MM.1S (cell line): ENCODE measurements at regions not wholly inside any gene's neighbourhood (a gene's known extent, or its start where the extent isn't known, plus 50 kb on each side); places are given as distances from the start of the nearest gene placed in this dataset.

Experiments
- DNase-seq: peaks from one replicate; pipeline ENCODE4 v3.0.0-alpha.2; 2015
- H2AFZ ChIP-seq: fragments of 300-600 bp; sonication (generic); 2 replicates; pipeline ENCODE4 v1.6.0; 2016; ENCODE audit warnings: antibody characterized with exemption, low read length
- H3F3A ChIP-seq: fragments of 300-600 bp; sonication (generic); 2 replicates; pipeline ENCODE4 v1.6.1; 2016; ENCODE audit warnings: mild to moderate bottlenecking, antibody characterized with exemption, low read length, moderate library complexity, mixed read lengths; ENCODE audit not compliant: insufficient read depth
- H3K27ac ChIP-seq: fragments of 300-600 bp; sonication (generic); 2 replicates; pipeline ENCODE4 v1.5.1; 2016; ENCODE audit warnings: mild to moderate bottlenecking, low read length
- H3K27me3 ChIP-seq: fragments of 300-600 bp; sonication (generic); replicated peaks from 2 replicates; pipeline ENCODE4 v1.6.0; 2016; ENCODE audit warnings: low read length; ENCODE audit not compliant: insufficient read depth
- H3K36me3 ChIP-seq: fragments of 300-600 bp; sonication (generic); replicated peaks from 2 replicates; pipeline ENCODE4 v1.6.1; 2016; ENCODE audit warnings: mild to moderate bottlenecking, low read length, mixed read lengths; ENCODE audit not compliant: insufficient read depth
- H3K4me1 ChIP-seq: fragments of 300-600 bp; sonication (generic); 2 replicates; pipeline ENCODE4 v1.6.1; 2016; ENCODE audit warnings: low read length, mixed read lengths
- H3K4me2 ChIP-seq: fragments of 300-600 bp; sonication (generic); 2 replicates; pipeline ENCODE4 v1.6.0; 2016; ENCODE audit warnings: low read depth, low read length
- H3K4me3 ChIP-seq: fragments of 300-600 bp; sonication (generic); 2 replicates; pipeline ENCODE4 v1.5.1; 2016; ENCODE audit warnings: low read length, mixed read lengths
- H3K79me2 ChIP-seq: fragments of 300-600 bp; sonication (generic); 2 replicates; pipeline ENCODE4 v1.6.1; 2016; ENCODE audit warnings: mixed run types, low read length, mixed read lengths
- H3K9ac ChIP-seq: fragments of 300-600 bp; sonication (generic); 2 replicates; pipeline ENCODE4 v1.6.1; 2016; ENCODE audit warnings: low read length, mixed read lengths
- H3K9me2 ChIP-seq: fragments of 300-600 bp; sonication (generic); replicated peaks from 2 replicates; pipeline ENCODE4 v1.6.1; 2016; ENCODE audit warnings: mild to moderate bottlenecking, low read length, mixed read lengths; ENCODE audit not compliant: insufficient read depth
- H3K9me3 ChIP-seq: fragments of 300-600 bp; sonication (generic); replicated peaks from 2 replicates; pipeline ENCODE4 v1.6.1; 2016; ENCODE audit warnings: mild to moderate bottlenecking, low read length, mixed read lengths; ENCODE audit not compliant: insufficient read depth
- H4K20me1 ChIP-seq: fragments of 300-600 bp; sonication (generic); 2 replicates; pipeline ENCODE4 v1.6.1; 2016; ENCODE audit warnings: mild to moderate bottlenecking, low read length, moderate library complexity, mixed read lengths; ENCODE audit not compliant: insufficient read depth
- CTCF ChIP-seq: fragments of 300-600 bp; sonication (generic); IDR thresholded peaks from 2 replicates; pipeline ENCODE4 v1.5.1; 2016; ENCODE audit warnings: antibody characterized with exemption, low read length, mixed read lengths
- EZH2 ChIP-seq: fragments of 300-600 bp; sonication (generic); optimal IDR thresholded peaks from 2 replicates; pipeline ENCODE3; 2017; ENCODE audit warnings: low read depth, mild to moderate bottlenecking, antibody characterized with exemption, low read length, mixed read lengths
- EZH2phosphoT487 ChIP-seq: fragments of 300-600 bp; sonication (generic); IDR thresholded peaks from 2 replicates; pipeline ENCODE4 v1.6.1; 2018; ENCODE audit warnings: antibody characterized with exemption, low read length

DNA sequence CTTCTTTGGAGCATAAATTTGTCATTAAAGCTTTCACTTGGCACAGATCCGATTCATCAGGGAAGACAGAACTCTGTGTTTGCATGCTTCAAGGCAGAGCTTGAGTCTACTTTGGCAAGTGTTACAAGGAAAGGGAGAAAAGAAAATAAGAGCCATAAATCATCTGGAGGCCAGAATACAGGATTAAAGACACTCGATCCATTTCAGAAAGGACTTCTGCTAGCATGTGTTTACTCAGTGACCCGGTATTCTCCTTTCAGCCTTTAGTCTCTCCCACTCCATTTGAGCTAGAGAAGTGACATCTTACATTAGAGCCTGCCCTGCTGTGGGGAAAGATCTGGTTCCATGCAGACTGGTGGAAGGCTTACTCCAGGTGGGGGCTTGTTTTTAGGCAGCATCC lies 306.4 kb downstream of the KLF5 start:
- no peaks in the 10 kb centered on the region for H3F3A ChIP-seq
- DNase-seq = no peak
- H3K27me3 ChIP-seq = no peaks in the 10 kb centered on the region
- no peaks in the 10 kb centered on the region for H3K79me2 ChIP-seq
- H3K36me3 ChIP-seq = no peaks in the 10 kb centered on the region
- TF ChIP-seq EZH2phosphoT487 (no peak), CTCF (no peak), EZH2 (no peak)
- H2AFZ ChIP-seq = no peak overlapping the region
- H3K4me3 ChIP-seq = no peak overlapping the region
- no peaks in the 10 kb centered on the region for H3K9me3 ChIP-seq
- no peak overlapping the region for H3K4me2 ChIP-seq
- H3K9me2 ChIP-seq = no peaks in the 10 kb centered on the region
- H3K4me1 ChIP-seq = no peaks in the 10 kb centered on the region
- H4K20me1 ChIP-seq = no peaks in the 10 kb centered on the region
- no peak overlapping the region for H3K27ac ChIP-seq
- no peak overlapping the region for H3K9ac ChIP-seq

- Histone ChIP-seq H4K20me1 (no peaks in the 10 kb centered on the region), H3K9me2 (no peaks in the 10 kb centered on the region), H3K27me3 (no peaks in the 10 kb centered on the region), H2AFZ (no peak overlapping the region), H3K4me2 (no peak overlapping the region), H3K79me2 (no peaks in the 10 kb centered on the region), H3K9ac (no peak overlapping the region), H3K4me3 (no peak overlapping the region), H3F3A (no peaks in the 10 kb centered on the region), H3K27ac (no peak overlapping the region), H3K36me3 (no peaks in the 10 kb centered on the region), H3K9me3 (no peaks in the 10 kb centered on the region), H3K4me1 (no peaks in the 10 kb centered on the region)
- TF ChIP-seq CTCF (no peak), EZH2 (no peak), EZH2phosphoT487 (no peak)
- no peak for DNase-seq
Observed at GRCh38 chr13:73364736-73365135, 305.9 kb downstream of the KLF5 start.

- no peak overlapping the region for H2AFZ ChIP-seq
- H3K79me2 ChIP-seq = no peaks in the 10 kb centered on the region
- H3K36me3 ChIP-seq = no peaks in the 10 kb centered on the region
- TF ChIP-seq CTCF (no peak), EZH2 (no peak), EZH2phosphoT487 (no peak)
- H3K9me2 ChIP-seq = no peaks in the 10 kb centered on the region
- no peak overlapping the region for H3K9ac ChIP-seq
- H3K4me3 ChIP-seq = no peak overlapping the region
- no peak overlapping the region for H3K4me2 ChIP-seq
- H4K20me1 ChIP-seq = no peaks in the 10 kb centered on the region
- H3K4me1 ChIP-seq = no peaks in the 10 kb centered on the region
- H3K9me3 ChIP-seq = no peaks in the 10 kb centered on the region
- no peak for DNase-seq
- no peaks in the 10 kb centered on the region for H3F3A ChIP-seq
- no peaks in the 10 kb centered on the region for H3K27me3 ChIP-seq
- H3K27ac ChIP-seq = no peak overlapping the region
Observed at GRCh38 chr13:73358606-73359095, 299.8 kb downstream of the KLF5 start.
